ENCODE measurements at regions not wholly inside any gene's neighbourhood (a gene's known extent, or its start where the extent isn't known, plus 50 kb on each side); places are given as distances from the start of the nearest gene placed in this dataset.
"Not testable (repeated sequence)": the region's sequence is repeated elsewhere in the genome, so short reads cannot be mapped to it uniquely, and the experiment has no call there.

GRCh38 chr16:35148748-35149147, 1689.3 kb downstream of the TP53TG3F start:
- DNase-seq (ENCODE audit: low read depth) = no peak
- TF ChIP-seq CTCF (IDR thresholded peaks at IDR 0.05; ENCODE audit: low read depth, low read length) = no peak
- no peak for TF ChIP-seq MAX (IDR thresholded peaks at IDR 0.05; ENCODE audit: low read depth, low read length)
- no peak for TF ChIP-seq MYC (IDR thresholded peaks at IDR 0.05; ENCODE audit: low read depth, low read length)
- no peak for TF ChIP-seq POLR2A (IDR thresholded peaks at IDR 0.05; ENCODE audit: extremely low read depth, insufficient read length)
- no peak overlapping the region for H3K4me3 ChIP-seq (ENCODE audit: low read depth, low read length)

- no peak overlapping the region for H3K4me3 ChIP-seq (ENCODE audit: low read depth, low read length)
- no peak for TF ChIP-seq MAX (IDR thresholded peaks at IDR 0.05; ENCODE audit: low read depth, low read length)
- no peak for TF ChIP-seq MYC (IDR thresholded peaks at IDR 0.05; ENCODE audit: low read depth, low read length)
- TF ChIP-seq POLR2A (IDR thresholded peaks at IDR 0.05; ENCODE audit: extremely low read depth, insufficient read length) = no peak
- DNase-seq (ENCODE audit: low read depth) = no peak
These were observed 1690.1 kb downstream of the TP53TG3F start for GRCh38 chr16:35149550-35149949.

- no peak for TF ChIP-seq MYC (IDR thresholded peaks at IDR 0.05; ENCODE audit: low read depth, low read length)
- TF ChIP-seq MAX (IDR thresholded peaks at IDR 0.05; ENCODE audit: low read depth, low read length) = no peak
- no peak for TF ChIP-seq CTCF (IDR thresholded peaks at IDR 0.05; ENCODE audit: low read depth, low read length)
- TF ChIP-seq POLR2A (IDR thresholded peaks at IDR 0.05; ENCODE audit: extremely low read depth, insufficient read length) = no peak
- no peak for DNase-seq (ENCODE audit: low read depth)
- no peak overlapping the region for H3K4me3 ChIP-seq (ENCODE audit: low read depth, low read length)
These were observed 1691.4 kb downstream of the TP53TG3F start for GRCh38 chr16:35150805-35151312.

- H3K4me3 ChIP-seq (ENCODE audit: low read depth, low read length) = no peak overlapping the region
- DNase-seq (ENCODE audit: low read depth) = no peak
- TF ChIP-seq MYC (IDR thresholded peaks at IDR 0.05; ENCODE audit: low read depth, low read length) (no peak), MAX (IDR thresholded peaks at IDR 0.05; ENCODE audit: low read depth, low read length) (no peak), POLR2A (IDR thresholded peaks at IDR 0.05; ENCODE audit: extremely low read depth, insufficient read length) (no peak), CTCF (IDR thresholded peaks at IDR 0.05; ENCODE audit: low read depth, low read length) (no peak)
These were observed 1692.7 kb downstream of the TP53TG3F start for GRCh38 chr16:35152067-35152627.

GRCh38 chr16:35154627-35155026, 1695.2 kb downstream of the TP53TG3F start:
- H3K4me3 ChIP-seq (ENCODE audit: low read depth, low read length) = no peak overlapping the region
- TF ChIP-seq CTCF (IDR thresholded peaks at IDR 0.05; ENCODE audit: low read depth, low read length) = no peak
- TF ChIP-seq MAX (IDR thresholded peaks at IDR 0.05; ENCODE audit: low read depth, low read length) = no peak
- TF ChIP-seq POLR2A (IDR thresholded peaks at IDR 0.05; ENCODE audit: extremely low read depth, insufficient read length) = no peak
- no peak for TF ChIP-seq MYC (IDR thresholded peaks at IDR 0.05; ENCODE audit: low read depth, low read length)
- no peak for DNase-seq (ENCODE audit: low read depth)

GRCh38 chr16:35157549-35157948, 1698.1 kb downstream of the TP53TG3F start:
- not testable (repeated sequence) for DNase-seq (ENCODE audit: low read depth); H3K4me3 ChIP-seq (ENCODE audit: low read depth, low read length)

GRCh38 chr16:35169324-35169723, 1709.9 kb downstream of the TP53TG3F start:
- not testable (repeated sequence) for H3K4me3 ChIP-seq (ENCODE audit: low read depth, low read length); DNase-seq (ENCODE audit: low read depth)

GRCh38 chr16:35170061-35170460, 1710.6 kb downstream of the TP53TG3F start:
- DNase-seq (ENCODE audit: low read depth); H3K4me3 ChIP-seq (ENCODE audit: low read depth, low read length): not testable (repeated sequence)

Data from NB4 (cell line).